ENCODE measurements at regions not wholly inside any gene's neighbourhood (a gene's known extent, or its start where the extent isn't known, plus 50 kb on each side); places are given as distances from the start of the nearest gene placed in this dataset.
A peak's percentile ranks its signal among the peaks of the same experiment; 100 is the strongest.

DNA sequence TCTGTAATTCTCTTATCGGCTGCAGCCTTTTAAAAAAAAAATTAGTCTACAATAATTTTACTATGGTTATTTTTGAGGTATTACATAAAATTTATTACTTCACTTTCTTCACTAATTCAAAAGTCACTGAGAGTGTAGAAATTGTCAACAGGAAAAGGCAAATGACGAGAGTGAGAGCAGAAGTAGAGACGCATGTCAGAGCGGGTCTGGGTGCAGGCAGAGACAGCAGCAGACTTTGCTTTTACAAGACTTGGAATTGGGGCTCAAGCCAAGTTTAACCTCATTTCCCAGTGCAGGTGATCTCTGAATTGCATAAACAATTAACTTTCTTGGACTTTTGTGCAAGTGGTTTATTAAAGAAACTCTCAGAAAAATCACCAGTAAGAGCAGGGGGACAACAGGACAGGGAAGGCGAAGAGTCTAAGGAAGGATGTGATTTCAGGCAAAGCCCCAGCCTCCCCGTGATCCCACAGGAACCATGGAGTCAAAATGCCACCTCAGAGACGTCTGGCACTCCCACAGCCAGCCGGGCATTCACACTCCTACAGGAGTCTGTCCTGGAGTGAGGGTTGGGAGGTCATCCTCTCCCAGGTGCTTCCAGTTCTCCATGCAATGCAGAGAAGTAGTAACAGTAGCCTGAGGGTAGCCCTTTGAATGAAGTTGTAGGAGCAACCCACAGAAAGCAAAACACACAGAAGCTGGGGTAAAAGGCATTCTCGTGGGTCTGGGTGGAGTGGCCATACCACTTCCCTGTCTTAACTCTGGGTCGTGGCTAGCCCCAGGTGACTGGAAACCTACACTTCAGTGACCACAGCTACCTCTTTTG lies 274.0 kb upstream of the TGFBR2 start:
- no peak for DNase-seq (ENCODE audit: low spot score)

DNA sequence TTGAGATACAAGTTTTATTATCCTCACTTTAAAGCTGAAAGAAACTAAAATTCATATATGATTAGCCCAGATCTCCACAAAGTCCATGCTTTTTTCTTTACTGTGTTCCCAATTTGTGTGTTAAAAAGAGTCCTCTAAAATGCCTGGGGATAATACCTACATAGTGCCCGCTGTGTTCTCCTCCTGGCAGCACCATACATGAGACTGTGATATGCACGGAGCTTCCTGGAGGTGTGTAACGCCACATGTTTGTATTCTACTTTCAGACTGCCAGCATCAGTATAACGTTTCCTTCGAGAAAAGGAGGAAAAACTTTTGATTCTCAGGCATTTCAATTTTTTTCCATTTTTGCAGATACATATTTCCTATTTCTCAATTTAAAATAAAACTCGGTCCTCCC lies 273.3 kb upstream of the TGFBR2 start:
- DNase-seq (ENCODE audit: low spot score) = no peak

- DNase-seq (ENCODE audit: low spot score) = peak; percentile 30
Observed at GRCh38 chr3:30333903-30334302, 272.5 kb upstream of the TGFBR2 start.

DNA sequence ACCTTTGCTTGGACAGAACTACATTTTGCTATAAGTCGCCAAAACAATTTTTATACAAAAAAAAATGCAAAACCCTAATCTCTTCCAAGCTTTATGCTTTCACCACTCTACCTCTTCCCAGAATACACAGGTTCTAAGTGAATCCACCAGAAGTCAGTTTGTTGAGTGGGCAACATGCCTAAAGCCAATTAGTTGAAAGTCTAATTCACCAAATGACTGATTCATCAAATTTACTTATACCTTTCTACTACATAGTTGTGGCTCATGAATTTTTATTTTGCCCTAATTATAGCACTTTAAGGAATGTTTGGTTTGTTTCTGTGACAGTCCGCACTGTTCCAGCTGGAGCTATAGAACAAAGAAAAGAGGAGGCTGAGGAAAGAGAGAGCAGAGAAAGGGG lies 265.9 kb upstream of the TGFBR2 start:
- DNase-seq (ENCODE audit: low spot score) = no peak

- DNase-seq (ENCODE audit: low spot score) = no peak
Observed at GRCh38 chr3:30341079-30341478, 265.3 kb upstream of the TGFBR2 start.

GRCh38 chr3:30341851-30342250 lies 264.6 kb upstream of the TGFBR2 start:
- no peak for DNase-seq (ENCODE audit: low spot score)

GRCh38 chr3:30342318-30343060 lies 263.9 kb upstream of the TGFBR2 start:
- peak; percentile 64 for DNase-seq (ENCODE audit: low spot score)

DNA sequence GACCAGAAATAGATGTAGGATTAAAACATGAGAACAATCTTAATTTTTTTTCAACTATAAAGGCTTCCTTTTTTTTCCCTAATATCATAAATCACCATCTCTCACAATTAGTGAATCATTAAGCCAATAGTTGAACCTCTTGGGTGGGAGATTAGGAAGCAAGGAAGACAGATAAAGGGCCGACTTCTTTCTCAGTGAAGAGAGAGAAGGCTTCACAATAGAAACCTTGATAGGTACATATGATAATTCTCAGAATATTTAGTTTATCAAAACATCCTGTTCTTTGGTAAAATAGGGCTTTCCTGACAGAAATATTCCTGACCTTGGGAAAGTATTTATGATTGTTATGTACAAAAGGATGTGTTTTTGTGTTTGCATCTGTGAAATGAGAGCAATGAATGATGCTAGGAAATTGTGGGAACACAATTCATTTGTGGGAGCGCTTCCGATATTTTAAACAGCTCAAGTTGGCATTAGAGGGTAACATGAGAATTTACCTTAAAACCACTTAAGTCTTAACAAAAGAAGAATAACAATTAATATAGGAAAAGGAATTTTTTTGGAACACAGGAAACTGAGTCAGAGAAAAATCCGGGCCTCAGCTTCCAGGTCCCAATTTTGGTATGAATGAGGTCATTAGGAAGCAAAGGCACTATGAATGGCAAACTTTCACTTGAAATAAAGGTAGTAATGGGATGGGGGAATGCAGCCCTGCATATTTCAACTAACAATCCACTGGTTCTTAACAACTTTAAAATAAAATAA lies 263.2 kb upstream of the TGFBR2 start:
- no peak for DNase-seq (ENCODE audit: low spot score)

- DNase-seq (ENCODE audit: low spot score) = no peak
Observed at GRCh38 chr3:30343861-30344260, 262.5 kb upstream of the TGFBR2 start.

DNA sequence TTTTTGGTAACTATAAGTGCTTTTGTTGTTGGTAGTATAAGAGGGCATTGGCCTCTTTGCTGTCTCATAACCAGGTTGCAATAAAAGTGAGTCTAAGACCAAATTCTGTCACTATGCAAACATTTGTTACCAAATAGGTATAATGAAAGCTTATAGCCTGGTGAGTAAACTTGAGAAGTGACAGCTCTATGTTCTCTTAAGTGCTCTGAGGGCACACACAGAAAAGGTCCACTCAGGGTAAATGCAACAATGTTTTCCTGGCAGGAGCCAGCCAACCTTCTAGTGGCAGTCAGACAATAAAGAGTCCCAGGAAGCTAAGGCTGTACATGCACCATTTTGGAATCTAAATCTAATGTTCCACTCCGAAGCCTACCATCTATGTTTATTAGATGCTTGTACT lies 262.1 kb upstream of the TGFBR2 start:
- no peak for DNase-seq (ENCODE audit: low spot score)

DNA sequence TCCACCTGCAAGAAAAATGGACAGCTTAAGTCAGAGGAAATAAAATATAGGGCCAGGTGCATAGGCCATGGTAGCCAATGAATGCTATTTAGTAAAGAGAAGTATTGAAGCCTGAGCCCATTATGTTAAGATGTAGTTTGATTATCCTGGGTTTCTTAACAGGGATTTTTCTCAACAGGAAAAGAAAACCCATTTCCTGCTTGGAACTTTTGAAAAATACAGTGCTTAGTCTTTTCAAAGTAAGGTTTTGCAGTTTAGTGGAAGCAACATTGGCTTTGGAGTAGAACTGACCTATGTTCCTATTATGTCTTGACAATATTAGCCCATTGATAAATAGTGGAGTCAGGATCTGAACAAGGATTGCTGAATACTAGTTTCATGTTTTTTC lies 259.5 kb upstream of the TGFBR2 start:
- no peak for DNase-seq (ENCODE audit: low spot score)

- peak; percentile 76 for DNase-seq (ENCODE audit: low spot score)
Observed at GRCh38 chr3:30347679-30348216, 258.7 kb upstream of the TGFBR2 start.

- DNase-seq (ENCODE audit: low spot score) = no peak
Observed at GRCh38 chr3:30349507-30349906, 256.9 kb upstream of the TGFBR2 start.

DNA sequence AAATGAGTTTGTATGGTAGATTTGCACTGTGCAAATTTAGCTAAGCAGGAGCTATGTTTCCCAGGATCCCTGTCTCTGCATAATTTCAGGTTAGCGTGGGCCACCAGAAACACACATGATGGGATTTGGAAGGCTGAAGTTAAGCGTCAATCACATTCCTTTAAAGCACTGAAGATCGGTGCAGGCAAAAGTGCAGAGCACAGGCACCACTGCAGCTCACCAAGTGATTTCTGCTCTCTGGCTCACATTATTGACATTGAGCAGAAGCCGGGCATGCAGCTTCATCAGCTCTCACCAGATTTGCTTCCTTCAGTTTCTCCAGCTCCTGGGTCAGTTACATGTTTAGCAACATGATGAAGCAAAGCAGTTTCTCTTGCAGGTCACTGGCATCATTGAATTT lies 256.4 kb upstream of the TGFBR2 start:
- DNase-seq (ENCODE audit: low spot score) = no peak

GRCh38 chr3:30350901-30351300 lies 255.5 kb upstream of the TGFBR2 start:
- no peak for DNase-seq (ENCODE audit: low spot score)

- no peak for DNase-seq (ENCODE audit: low spot score)
Observed at GRCh38 chr3:30352410-30353318, 253.7 kb upstream of the TGFBR2 start.

GRCh38 chr3:30353711-30354467 lies 252.5 kb upstream of the TGFBR2 start:
- DNase-seq (ENCODE audit: low spot score) = no peak

GRCh38 chr3:30354513-30354912 lies 251.9 kb upstream of the TGFBR2 start:
- no peak for DNase-seq (ENCODE audit: low spot score)

DNA sequence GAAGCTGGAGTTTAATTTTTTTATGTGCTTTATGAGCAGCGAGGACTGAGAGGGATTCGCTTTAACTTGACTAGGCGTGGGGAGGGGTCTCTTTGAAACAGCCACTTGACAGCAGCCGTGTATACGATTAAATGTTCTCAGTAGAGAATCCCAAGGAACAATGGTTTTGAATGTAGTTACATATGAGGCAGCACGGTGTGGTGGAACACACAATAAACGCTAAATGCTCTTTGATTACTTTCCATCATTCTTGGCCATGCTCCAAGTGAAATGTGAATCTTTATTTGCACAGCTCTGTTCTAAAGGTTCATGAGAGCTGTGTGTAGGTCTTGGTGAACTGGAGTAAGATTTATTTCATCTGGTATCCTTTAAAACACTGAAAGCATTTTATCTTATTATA lies 251.4 kb upstream of the TGFBR2 start:
- DNase-seq (ENCODE audit: low spot score) = no peak

GRCh38 chr3:30355622-30356021 lies 250.8 kb upstream of the TGFBR2 start:
- peak; percentile 27 for DNase-seq (ENCODE audit: low spot score)

Data from GM03348 (cell line).